Tibial nerve (tissue), 4 donors: ENCODE measurements at regions not wholly inside any gene's neighbourhood (a gene's known extent, or its start where the extent isn't known, plus 50 kb on each side); places are given as distances from the start of the nearest gene placed in this dataset.

Experiments
- EP300 ChIP-seq, 2 donors: sonication (generic); formaldehyde crosslinking; IDR thresholded peaks; one replicate each; pipeline ENCODE4 v1.6.1; 2017; ENCODE audit warnings: antibody characterized with exemption in 2 of 2, mild to moderate bottlenecking in 1 of 2
- POLR2A ChIP-seq, 2 donors: fragments of 450-650 bp; IDR thresholded peaks; one replicate each; pipeline ENCODE4 v1.6.1; 2017; ENCODE audit warnings: antibody characterized with exemption in 2 of 2, mild to moderate bottlenecking in 2 of 2, moderate library complexity in 2 of 2
- TF ChIP-seq, protein P1 (sequence below), 5 experiments: fragments of 200-600 bp in 3 of 5; fragments of 450-650 bp in 2 of 5; sonication (generic) in 3 of 5; IDR thresholded peaks; one replicate each; pipeline ENCODE4 v1.5.1; 2016 to 2019; ENCODE audit warnings: antibody characterized with exemption in 5 of 5, mild to moderate bottlenecking in 3 of 5, moderate library complexity in 2 of 5

DNA sequence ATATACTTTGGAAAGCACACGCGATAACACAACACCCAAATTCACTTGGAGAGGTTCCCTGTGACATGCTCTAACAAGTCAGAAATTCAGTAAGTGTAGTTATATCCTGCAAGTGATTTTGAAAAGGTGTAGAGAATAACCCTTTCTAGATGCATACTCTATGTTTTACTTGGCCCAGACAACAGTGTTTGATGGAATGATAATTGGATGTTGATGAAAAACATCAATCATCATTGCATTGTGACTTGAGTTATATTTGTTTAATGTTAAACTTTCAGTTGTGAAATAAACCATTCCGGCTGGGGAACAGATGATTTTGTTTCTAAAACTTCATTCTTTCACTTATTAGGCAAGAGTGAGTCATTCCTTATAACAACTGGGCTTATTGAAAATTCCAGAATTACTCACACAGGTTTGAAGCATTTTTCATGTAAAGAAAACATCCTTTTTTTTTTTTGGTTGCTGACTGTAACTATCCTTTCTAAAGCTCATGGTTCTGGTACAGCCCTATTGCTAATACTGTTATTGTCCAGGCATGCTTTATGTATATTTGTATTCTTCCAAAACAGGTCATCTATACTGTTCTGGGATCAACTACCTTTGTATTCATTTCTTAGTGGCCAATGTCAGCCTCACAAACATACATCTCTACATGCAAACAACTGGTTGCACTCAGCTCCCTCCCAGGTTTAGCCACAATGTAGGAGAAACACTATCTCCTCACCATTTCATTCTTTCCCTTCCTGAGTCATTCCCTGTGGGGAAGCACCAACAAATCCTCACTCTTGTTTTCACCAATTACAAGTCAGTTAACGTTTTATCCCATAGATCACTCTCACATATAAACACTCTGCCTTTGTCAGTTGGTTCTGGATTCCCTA lies 121.2 kb upstream of the LRIG3 start:
- TF ChIP-seq, protein P1, sequence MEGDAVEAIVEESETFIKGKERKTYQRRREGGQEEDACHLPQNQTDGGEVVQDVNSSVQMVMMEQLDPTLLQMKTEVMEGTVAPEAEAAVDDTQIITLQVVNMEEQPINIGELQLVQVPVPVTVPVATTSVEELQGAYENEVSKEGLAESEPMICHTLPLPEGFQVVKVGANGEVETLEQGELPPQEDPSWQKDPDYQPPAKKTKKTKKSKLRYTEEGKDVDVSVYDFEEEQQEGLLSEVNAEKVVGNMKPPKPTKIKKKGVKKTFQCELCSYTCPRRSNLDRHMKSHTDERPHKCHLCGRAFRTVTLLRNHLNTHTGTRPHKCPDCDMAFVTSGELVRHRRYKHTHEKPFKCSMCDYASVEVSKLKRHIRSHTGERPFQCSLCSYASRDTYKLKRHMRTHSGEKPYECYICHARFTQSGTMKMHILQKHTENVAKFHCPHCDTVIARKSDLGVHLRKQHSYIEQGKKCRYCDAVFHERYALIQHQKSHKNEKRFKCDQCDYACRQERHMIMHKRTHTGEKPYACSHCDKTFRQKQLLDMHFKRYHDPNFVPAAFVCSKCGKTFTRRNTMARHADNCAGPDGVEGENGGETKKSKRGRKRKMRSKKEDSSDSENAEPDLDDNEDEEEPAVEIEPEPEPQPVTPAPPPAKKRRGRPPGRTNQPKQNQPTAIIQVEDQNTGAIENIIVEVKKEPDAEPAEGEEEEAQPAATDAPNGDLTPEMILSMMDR (IDR thresholded peaks at IDR 0.05), result no peak
- TF ChIP-seq POLR2A (IDR thresholded peaks at IDR 0.05), result no peak
- peak in 1 of 2 donors; percentile 28 for TF ChIP-seq EP300 (IDR thresholded peaks at IDR 0.05)
